ENCODE measurements at regions not wholly inside any gene's neighbourhood (a gene's known extent, or its start where the extent isn't known, plus 50 kb on each side); places are given as distances from the start of the nearest gene placed in this dataset.
"Not testable (repeated sequence)": the region's sequence is repeated elsewhere in the genome, so short reads cannot be mapped to it uniquely, and the experiment has no call there.

GRCh38 chr5:126138281-126138931 lies 284.8 kb upstream of the GRAMD2B start:
- ATAC-seq, result no peak
- no peak for DNase-seq (ENCODE audit: missing footprints)
- intact Hi-C loops (cut with DNase I), result no loop called here

- intact Hi-C loops (cut with DNase I), result no loop called here
Measured at GRCh38 chr5:126139086-126139485, 284.1 kb upstream of the GRAMD2B start.

GRCh38 chr5:126139773-126140172 lies 283.4 kb upstream of the GRAMD2B start:
- DNase-seq (ENCODE audit: missing footprints) (no peak), ATAC-seq (no peak)
- intact Hi-C loops (cut with DNase I), result no loop called here

More at GRCh38 chr5:126139086-126139485, 284.1 kb upstream of the GRAMD2B start:
- DNase-seq (ENCODE audit: missing footprints), result no peak
- no peak for ATAC-seq

- DNase-seq (ENCODE audit: missing footprints), result no peak
- no peak for ATAC-seq
- intact Hi-C loops (cut with DNase I), result no loop called here
Measured at GRCh38 chr5:126143622-126144021, 279.6 kb upstream of the GRAMD2B start.

- ATAC-seq; DNase-seq (ENCODE audit: missing footprints); intact Hi-C loops (cut with DNase I): not testable (repeated sequence)
Measured at GRCh38 chr5:126150319-126150718, 272.9 kb upstream of the GRAMD2B start.

GRCh38 chr5:126155298-126155697 lies 267.9 kb upstream of the GRAMD2B start:
- DNase-seq (ENCODE audit: missing footprints); intact Hi-C loops (cut with DNase I); ATAC-seq: not testable (repeated sequence)

GRCh38 chr5:126166368-126166767 lies 256.8 kb upstream of the GRAMD2B start:
- ATAC-seq (no peak), DNase-seq (ENCODE audit: missing footprints) (no peak)
- intact Hi-C loops (cut with DNase I), result no loop called here

GRCh38 chr5:126168785-126169184 lies 254.4 kb upstream of the GRAMD2B start:
- ATAC-seq, result no peak
- intact Hi-C loops (cut with DNase I), result no loop called here
- DNase-seq (ENCODE audit: missing footprints), result no peak

GRCh38 chr5:126171916-126172315 lies 251.3 kb upstream of the GRAMD2B start:
- intact Hi-C loops (cut with DNase I), result no loop called here
- no peak for DNase-seq (ENCODE audit: missing footprints)
- ATAC-seq, result no peak

GRCh38 chr5:126172812-126173211 lies 250.4 kb upstream of the GRAMD2B start:
- intact Hi-C loops (cut with DNase I), result no loop called here
- no peak for ATAC-seq
- no peak for DNase-seq (ENCODE audit: missing footprints)

GRCh38 chr5:126178521-126178920 lies 244.7 kb upstream of the GRAMD2B start:
- ATAC-seq (peak; percentile 98), DNase-seq (ENCODE audit: missing footprints) (no peak)
- intact Hi-C loops (cut with DNase I), result no loop called here

- intact Hi-C loops (cut with DNase I), result no loop called here
- DNase-seq (ENCODE audit: missing footprints), result peak; percentile 68
- ATAC-seq, result peak; percentile 17
Measured at GRCh38 chr5:126182971-126183695, 240.1 kb upstream of the GRAMD2B start.

GRCh38 chr5:126184474-126184873 lies 238.7 kb upstream of the GRAMD2B start:
- intact Hi-C loops (cut with DNase I), result no loop called here
- DNase-seq (ENCODE audit: missing footprints) (no peak), ATAC-seq (no peak)

- ATAC-seq, result no peak
- intact Hi-C loops (cut with DNase I), result no loop called here
Measured at GRCh38 chr5:126186210-126186609, 237.0 kb upstream of the GRAMD2B start.

GRCh38 chr5:126188804-126189203 lies 234.4 kb upstream of the GRAMD2B start:
- intact Hi-C loops (cut with DNase I), result no loop called here
- ATAC-seq, result no peak
- DNase-seq (ENCODE audit: missing footprints), result no peak

More at GRCh38 chr5:126186210-126186609, 237.0 kb upstream of the GRAMD2B start:
- no peak for DNase-seq (ENCODE audit: missing footprints)

- intact Hi-C loops (cut with DNase I), result no loop called here
- DNase-seq (ENCODE audit: missing footprints), result no peak
- ATAC-seq, result no peak
Measured at GRCh38 chr5:126189231-126189630, 234.0 kb upstream of the GRAMD2B start.

- intact Hi-C loops (cut with DNase I), result no loop called here
- DNase-seq (ENCODE audit: missing footprints) (no peak), ATAC-seq (no peak)
Measured at GRCh38 chr5:126189862-126190261, 233.3 kb upstream of the GRAMD2B start.

GRCh38 chr5:126192226-126192625 lies 231.0 kb upstream of the GRAMD2B start:
- intact Hi-C loops (cut with DNase I), result no loop called here
- no peak for DNase-seq (ENCODE audit: missing footprints)
- no peak for ATAC-seq

- no peak for ATAC-seq
- intact Hi-C loops (cut with DNase I), result no loop called here
Measured at GRCh38 chr5:126195410-126196100, 227.7 kb upstream of the GRAMD2B start.

GRCh38 chr5:126198531-126198930 lies 224.7 kb upstream of the GRAMD2B start:
- intact Hi-C loops (cut with DNase I), result no loop called here
- DNase-seq (ENCODE audit: missing footprints) (no peak), ATAC-seq (no peak)

More at GRCh38 chr5:126195410-126196100, 227.7 kb upstream of the GRAMD2B start:
- DNase-seq (ENCODE audit: missing footprints), result no peak
